ENCODE measurements at regions not wholly inside any gene's neighbourhood (a gene's known extent, or its start where the extent isn't known, plus 50 kb on each side); places are given as distances from the start of the nearest gene placed in this dataset.

DNA sequence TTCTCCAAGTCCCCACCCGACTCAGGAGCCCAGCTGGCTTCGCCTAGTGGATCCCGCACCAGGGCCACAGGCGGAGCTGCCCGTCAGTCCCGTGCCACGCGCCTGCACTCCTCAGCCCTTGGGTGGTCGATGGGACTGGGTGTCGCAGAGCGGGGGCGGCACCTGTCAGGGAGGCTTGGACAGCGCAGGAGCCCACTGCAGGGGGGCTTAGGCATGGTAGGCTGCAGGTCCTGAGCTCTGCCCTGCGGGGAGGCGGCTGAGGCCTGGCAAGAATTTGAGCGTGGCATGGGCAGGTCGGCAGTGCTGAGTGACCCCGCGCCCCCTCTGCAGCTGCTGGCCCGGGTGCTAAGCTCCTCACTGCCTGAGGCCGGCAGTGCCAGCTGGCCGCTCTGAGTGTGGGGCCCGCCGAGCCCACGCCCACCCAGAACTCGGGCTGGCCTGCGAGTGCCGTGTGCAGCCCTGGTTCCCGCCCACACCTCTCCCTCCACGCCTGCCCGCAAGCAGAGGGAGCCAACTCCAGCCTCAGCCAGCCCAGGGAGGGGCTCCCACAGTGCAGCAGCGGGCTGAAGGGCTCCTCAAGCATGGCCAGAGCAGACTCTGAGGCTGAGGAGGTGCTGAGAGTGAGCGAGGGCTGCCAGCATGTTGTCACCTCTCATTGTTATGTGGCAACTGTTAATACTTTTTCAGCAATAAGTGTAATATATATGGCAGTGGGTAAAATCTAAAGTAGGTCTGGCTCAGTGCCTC, 548.4 kb upstream of the BRINP3 start:
- Histone ChIP-seq H3K9ac (ENCODE audit: low read depth, low read length, poor library complexity) (no peak overlapping the region), H3K4me3 (ENCODE audit: low read length in 2 of 2) (no peak overlapping the region), H4K8ac (ENCODE audit: low read depth, low read length) (peak overlapping the region; percentile 92), H3K14ac (ENCODE audit: low read length) (no peak overlapping the region), H3K4me2 (ENCODE audit: insufficient read depth, low read length, poor library complexity, severe bottlenecking) (no peak overlapping the region), H3K27ac (replicated peaks; ENCODE audit: low read length) (no peak overlapping the region), H2AFZ (ENCODE audit: low read length) (no peak overlapping the region), H2BK120ac (ENCODE audit: low read depth, low read length) (no peak overlapping the region), H3K4ac (ENCODE audit: low read length) (no peak overlapping the region), H2BK15ac (ENCODE audit: low read length) (no peak overlapping the region), H3K79me1 (ENCODE audit: low read depth, low read length) (peaks cover 3% of the 10 kb centered on the region), H3K4me1 (ENCODE audit: control insufficient read depth in 2 of 2, insufficient read depth in 1 of 2, low read depth in 1 of 2, low read length in 2 of 2) (no peaks in the 10 kb centered on the region), H3K18ac (ENCODE audit: low read length) (peak overlapping the region; percentile 71), H3K36me3 (replicated peaks in 1 of 2; ENCODE audit: control insufficient read depth in 2 of 2, insufficient read depth in 2 of 2, low read length in 2 of 2) (no peaks in the 10 kb centered on the region), H4K91ac (ENCODE audit: low read depth, low read length, poor library complexity) (no peak overlapping the region), H2BK5ac (ENCODE audit: low read length) (no peak overlapping the region), H3K27me3 (ENCODE audit: control insufficient read depth in 3 of 3, insufficient read depth in 3 of 3, low read depth in 1 of 3, low read length in 3 of 3) (no peaks in the 10 kb centered on the region), H2BK12ac (ENCODE audit: low read length) (no peak overlapping the region), H3K23ac (ENCODE audit: low read depth, low read length, poor library complexity) (peak overlapping the region; percentile 80), H3K9me3 (replicated peaks in 1 of 2; ENCODE audit: control insufficient read depth in 2 of 2, insufficient read depth in 1 of 2, low read depth in 1 of 2, low read length in 2 of 2) (peaks cover 0 to 2% of the 10 kb centered on the region in 2 donors), H2AK5ac (ENCODE audit: low read depth, low read length) (no peak overlapping the region)
- WGBS, 2 donors (ENCODE audit: extremely low coverage in 2 of 2, insufficient read length in 2 of 2, insufficient replicate concordance in 1 of 2): no CpG with 5 or more reads among the region's 33 CpGs
- no peak for DNase-seq (ENCODE audit: low spot score)

DNA sequence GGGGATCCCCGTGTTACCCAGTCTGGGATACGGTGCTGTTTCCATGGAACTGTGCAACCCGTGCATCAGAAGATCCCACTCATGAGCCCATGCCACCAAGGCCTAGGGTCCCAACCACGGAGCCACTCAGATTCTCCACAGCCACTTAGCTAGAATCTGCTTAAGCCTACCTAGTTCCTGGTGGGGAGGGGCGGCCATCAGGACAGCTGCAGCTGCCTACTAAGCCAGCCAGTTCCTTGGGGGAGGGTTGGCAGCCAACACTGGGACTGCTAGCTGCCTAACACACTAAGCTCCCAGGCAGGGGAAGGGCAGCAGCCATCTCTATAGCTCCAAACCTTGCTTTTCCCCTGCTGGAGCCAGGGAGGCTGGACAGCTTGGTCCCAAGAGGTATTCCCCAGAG, 549.2 kb upstream of the BRINP3 start:
- Histone ChIP-seq H3K27me3 (ENCODE audit: control insufficient read depth in 3 of 3, insufficient read depth in 3 of 3, low read depth in 1 of 3, low read length in 3 of 3) (no peaks in the 10 kb centered on the region), H3K4me2 (ENCODE audit: insufficient read depth, low read length, poor library complexity, severe bottlenecking) (no peak overlapping the region), H3K9me3 (replicated peaks in 1 of 2; ENCODE audit: control insufficient read depth in 2 of 2, insufficient read depth in 1 of 2, low read depth in 1 of 2, low read length in 2 of 2) (peaks cover 0 to 2% of the 10 kb centered on the region in 2 donors), H2BK120ac (ENCODE audit: low read depth, low read length) (no peak overlapping the region), H3K4me1 (ENCODE audit: control insufficient read depth in 2 of 2, insufficient read depth in 1 of 2, low read depth in 1 of 2, low read length in 2 of 2) (no peaks in the 10 kb centered on the region), H4K8ac (ENCODE audit: low read depth, low read length) (no peak overlapping the region), H3K14ac (ENCODE audit: low read length) (no peak overlapping the region), H3K23ac (ENCODE audit: low read depth, low read length, poor library complexity) (no peak overlapping the region), H2BK5ac (ENCODE audit: low read length) (no peak overlapping the region), H3K4ac (ENCODE audit: low read length) (no peak overlapping the region), H2BK12ac (ENCODE audit: low read length) (no peak overlapping the region), H3K36me3 (replicated peaks in 1 of 2; ENCODE audit: control insufficient read depth in 2 of 2, insufficient read depth in 2 of 2, low read length in 2 of 2) (no peaks in the 10 kb centered on the region), H3K4me3 (ENCODE audit: low read length in 2 of 2) (no peak overlapping the region), H2BK15ac (ENCODE audit: low read length) (no peak overlapping the region), H4K91ac (ENCODE audit: low read depth, low read length, poor library complexity) (no peak overlapping the region), H3K79me1 (ENCODE audit: low read depth, low read length) (peaks cover 3% of the 10 kb centered on the region), H2AFZ (ENCODE audit: low read length) (no peak overlapping the region), H3K9ac (ENCODE audit: low read depth, low read length, poor library complexity) (no peak overlapping the region), H3K27ac (replicated peaks; ENCODE audit: low read length) (no peak overlapping the region), H3K18ac (ENCODE audit: low read length) (no peak overlapping the region), H2AK5ac (ENCODE audit: low read depth, low read length) (no peak overlapping the region)
- no CpG with 5 or more reads among the region's 5 CpGs for WGBS, 2 donors (ENCODE audit: extremely low coverage in 2 of 2, insufficient read length in 2 of 2, insufficient replicate concordance in 1 of 2)
- no peak for DNase-seq (ENCODE audit: low spot score)

DNA sequence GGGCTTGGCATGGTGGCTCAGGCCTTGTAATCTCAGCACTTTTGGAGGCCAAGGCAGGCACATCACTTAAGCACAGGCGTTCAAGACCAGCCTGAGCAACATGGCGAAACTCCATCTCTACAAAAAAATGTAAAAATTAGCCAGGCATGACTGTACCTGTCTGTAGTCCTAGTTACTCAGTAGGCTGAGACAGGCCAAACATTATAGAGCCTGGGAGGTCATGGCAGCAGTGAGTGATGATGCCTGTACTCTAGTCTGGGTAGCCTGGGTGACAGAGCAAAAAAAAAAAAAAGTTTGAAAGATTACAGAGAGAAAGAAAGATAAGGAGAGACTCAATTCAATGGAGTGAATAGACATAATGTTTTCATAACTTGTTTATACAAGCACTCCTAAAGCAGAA, 556.5 kb upstream of the BRINP3 start:
- H2AK5ac ChIP-seq (ENCODE audit: low read depth, low read length): no peak overlapping the region
- no peaks in the 10 kb centered on the region for H3K27me3 ChIP-seq (ENCODE audit: control insufficient read depth in 3 of 3, insufficient read depth in 3 of 3, low read depth in 1 of 3, low read length in 3 of 3)
- no peak for DNase-seq (ENCODE audit: low spot score)

DNA sequence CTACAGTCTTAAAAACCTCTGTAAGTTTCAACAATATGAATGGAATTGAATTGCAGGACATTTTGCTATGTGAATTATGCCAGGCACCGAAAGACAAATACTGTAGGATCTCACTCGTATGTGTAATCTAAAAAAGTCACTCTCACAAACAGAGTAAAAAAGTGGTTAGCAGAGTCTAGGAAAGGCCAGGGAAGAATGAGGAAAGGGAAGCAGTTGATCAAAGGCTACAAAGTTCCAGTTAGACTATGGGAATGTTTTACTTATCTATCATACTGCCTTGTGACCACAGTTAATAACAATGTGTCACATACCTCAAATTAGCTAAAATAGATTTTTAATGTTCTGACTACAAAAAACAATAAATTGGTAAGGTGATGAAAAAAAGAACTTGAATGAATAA, 565.4 kb upstream of the BRINP3 start:
- H3K36me3 ChIP-seq (replicated peaks in 1 of 2; ENCODE audit: control insufficient read depth in 2 of 2, insufficient read depth in 2 of 2, low read length in 2 of 2): no peaks in the 10 kb centered on the region
- no peak overlapping the region for H3K23ac ChIP-seq (ENCODE audit: low read depth, low read length, poor library complexity)
- no peak overlapping the region for H4K91ac ChIP-seq (ENCODE audit: low read depth, low read length, poor library complexity)
- H3K18ac ChIP-seq (ENCODE audit: low read length): no peak overlapping the region
- no peak overlapping the region for H2BK15ac ChIP-seq (ENCODE audit: low read length)
- no peak overlapping the region for H3K4me3 ChIP-seq (ENCODE audit: low read length in 2 of 2)
- no peak overlapping the region for H3K14ac ChIP-seq (ENCODE audit: low read length)
- no peaks in the 10 kb centered on the region for H3K79me1 ChIP-seq (ENCODE audit: low read depth, low read length)
- H4K8ac ChIP-seq (ENCODE audit: low read depth, low read length): no peak overlapping the region
- no peak overlapping the region for H3K27ac ChIP-seq (replicated peaks; ENCODE audit: low read length)
- no peak overlapping the region for H2AK5ac ChIP-seq (ENCODE audit: low read depth, low read length)
- H3K4me1 ChIP-seq (ENCODE audit: control insufficient read depth in 2 of 2, insufficient read depth in 1 of 2, low read depth in 1 of 2, low read length in 2 of 2): no peaks in the 10 kb centered on the region
- H3K4ac ChIP-seq (ENCODE audit: low read length): no peak overlapping the region
- no peak for DNase-seq (ENCODE audit: low spot score)
- H2AFZ ChIP-seq (ENCODE audit: low read length): no peak overlapping the region
- no CpG with 5 or more reads among the region's 2 CpGs for WGBS, 2 donors (ENCODE audit: extremely low coverage in 2 of 2, insufficient read length in 2 of 2, insufficient replicate concordance in 1 of 2)
- H3K9me3 ChIP-seq (replicated peaks in 1 of 2; ENCODE audit: control insufficient read depth in 2 of 2, insufficient read depth in 1 of 2, low read depth in 1 of 2, low read length in 2 of 2): no peaks in the 10 kb centered on the region
- no peak overlapping the region for H3K9ac ChIP-seq (ENCODE audit: low read depth, low read length, poor library complexity)
- H2BK12ac ChIP-seq (ENCODE audit: low read length): no peak overlapping the region
- H3K27me3 ChIP-seq (ENCODE audit: control insufficient read depth in 3 of 3, insufficient read depth in 3 of 3, low read depth in 1 of 3, low read length in 3 of 3): no peaks in the 10 kb centered on the region
- H3K4me2 ChIP-seq (ENCODE audit: insufficient read depth, low read length, poor library complexity, severe bottlenecking): no peak overlapping the region
- no peak overlapping the region for H2BK5ac ChIP-seq (ENCODE audit: low read length)
- no peak overlapping the region for H2BK120ac ChIP-seq (ENCODE audit: low read depth, low read length)

More for the DNA sequence above, 556.5 kb upstream of the BRINP3 start:
- no peak overlapping the region for H3K18ac ChIP-seq (ENCODE audit: low read length)
- no peak overlapping the region for H2BK12ac ChIP-seq (ENCODE audit: low read length)
- H3K14ac ChIP-seq (ENCODE audit: low read length): no peak overlapping the region
- no peaks in the 10 kb centered on the region for H3K79me1 ChIP-seq (ENCODE audit: low read depth, low read length)
- no peak overlapping the region for H3K27ac ChIP-seq (replicated peaks; ENCODE audit: low read length)
- H3K4ac ChIP-seq (ENCODE audit: low read length): no peak overlapping the region
- peaks cover 0 to 2% of the 10 kb centered on the region in 2 donors for H3K9me3 ChIP-seq (replicated peaks in 1 of 2; ENCODE audit: control insufficient read depth in 2 of 2, insufficient read depth in 1 of 2, low read depth in 1 of 2, low read length in 2 of 2)
- no peak overlapping the region for H2AFZ ChIP-seq (ENCODE audit: low read length)
- H3K4me3 ChIP-seq (ENCODE audit: low read length in 2 of 2): no peak overlapping the region
- no peak overlapping the region for H2BK120ac ChIP-seq (ENCODE audit: low read depth, low read length)
- no CpG with 5 or more reads among the region's 2 CpGs for WGBS, 2 donors (ENCODE audit: extremely low coverage in 2 of 2, insufficient read length in 2 of 2, insufficient replicate concordance in 1 of 2)
- no peak overlapping the region for H2BK5ac ChIP-seq (ENCODE audit: low read length)
- no peaks in the 10 kb centered on the region for H3K36me3 ChIP-seq (replicated peaks in 1 of 2; ENCODE audit: control insufficient read depth in 2 of 2, insufficient read depth in 2 of 2, low read length in 2 of 2)
- H3K9ac ChIP-seq (ENCODE audit: low read depth, low read length, poor library complexity): no peak overlapping the region
- no peak overlapping the region for H2BK15ac ChIP-seq (ENCODE audit: low read length)
- H3K4me1 ChIP-seq (ENCODE audit: control insufficient read depth in 2 of 2, insufficient read depth in 1 of 2, low read depth in 1 of 2, low read length in 2 of 2): no peaks in the 10 kb centered on the region
- no peak overlapping the region for H3K23ac ChIP-seq (ENCODE audit: low read depth, low read length, poor library complexity)
- no peak overlapping the region for H4K91ac ChIP-seq (ENCODE audit: low read depth, low read length, poor library complexity)
- H3K4me2 ChIP-seq (ENCODE audit: insufficient read depth, low read length, poor library complexity, severe bottlenecking): no peak overlapping the region
- no peak overlapping the region for H4K8ac ChIP-seq (ENCODE audit: low read depth, low read length)

Measured in neuronal stem cell (in vitro differentiated cells).